ENCODE measurements at regions not wholly inside any gene's neighbourhood (a gene's known extent, or its start where the extent isn't known, plus 50 kb on each side); places are given as distances from the start of the nearest gene placed in this dataset.

DNA sequence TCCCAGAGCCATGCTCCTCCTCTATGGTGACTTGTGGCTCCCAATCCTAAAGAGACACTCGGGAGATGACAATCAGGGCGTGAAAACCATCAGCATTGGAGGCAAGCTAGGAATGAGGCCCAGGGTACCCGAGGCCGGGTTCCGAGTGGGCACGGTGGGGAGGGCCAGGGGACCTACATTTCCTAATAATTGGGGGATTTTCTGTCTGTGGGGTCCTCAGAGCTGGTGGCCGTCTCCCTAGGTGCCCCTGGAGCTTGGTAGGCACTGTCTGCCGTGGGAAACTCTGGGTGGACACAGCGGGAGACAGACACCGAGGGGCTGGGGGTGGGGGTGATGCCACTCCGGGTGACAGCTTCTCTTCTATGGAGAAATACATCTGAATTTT lies 312.5 kb upstream of the TNRC6C start:
- TF ChIP-seq, protein P1, sequence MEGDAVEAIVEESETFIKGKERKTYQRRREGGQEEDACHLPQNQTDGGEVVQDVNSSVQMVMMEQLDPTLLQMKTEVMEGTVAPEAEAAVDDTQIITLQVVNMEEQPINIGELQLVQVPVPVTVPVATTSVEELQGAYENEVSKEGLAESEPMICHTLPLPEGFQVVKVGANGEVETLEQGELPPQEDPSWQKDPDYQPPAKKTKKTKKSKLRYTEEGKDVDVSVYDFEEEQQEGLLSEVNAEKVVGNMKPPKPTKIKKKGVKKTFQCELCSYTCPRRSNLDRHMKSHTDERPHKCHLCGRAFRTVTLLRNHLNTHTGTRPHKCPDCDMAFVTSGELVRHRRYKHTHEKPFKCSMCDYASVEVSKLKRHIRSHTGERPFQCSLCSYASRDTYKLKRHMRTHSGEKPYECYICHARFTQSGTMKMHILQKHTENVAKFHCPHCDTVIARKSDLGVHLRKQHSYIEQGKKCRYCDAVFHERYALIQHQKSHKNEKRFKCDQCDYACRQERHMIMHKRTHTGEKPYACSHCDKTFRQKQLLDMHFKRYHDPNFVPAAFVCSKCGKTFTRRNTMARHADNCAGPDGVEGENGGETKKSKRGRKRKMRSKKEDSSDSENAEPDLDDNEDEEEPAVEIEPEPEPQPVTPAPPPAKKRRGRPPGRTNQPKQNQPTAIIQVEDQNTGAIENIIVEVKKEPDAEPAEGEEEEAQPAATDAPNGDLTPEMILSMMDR (conservative IDR thresholded peaks at IDR 0.05), result no peak
- no peak for TF ChIP-seq ZFX (IDR thresholded peaks at IDR 0.05)

Measured in C4-2B (cell line).